HEK293T (cell line): ENCODE measurements at regions not wholly inside any gene's neighbourhood (a gene's known extent, or its start where the extent isn't known, plus 50 kb on each side); places are given as distances from the start of the nearest gene placed in this dataset.
"Not testable (repeated sequence)": the region's sequence is repeated elsewhere in the genome, so short reads cannot be mapped to it uniquely, and the experiment has no call there.

ENCODE experiments used
- CTCF ChIA-PET: fragments of 350-600 bp; formaldehyde crosslinking; extraction: SDS; loops from one replicate; lab custom pipeline; 2021; ENCODE audit warnings: antibody characterized with exemption, inconsistent platforms; lab: Yijun Ruan, JAX
- POLR2A ChIA-PET: fragments of 350-600 bp; formaldehyde crosslinking; extraction: SDS; loops from one replicate; lab custom pipeline; 2020; ENCODE audit warnings: antibody characterized with exemption, inconsistent platforms; lab: Yijun Ruan, JAX
- DNase-seq: peaks from one replicate; pipeline ENCODE4 v3.0.0; 2012; ENCODE audit warnings: mixed read lengths; ENCODE audit errors: extremely low spot score
- ARNT ChIP-seq: fragments of 450-650 bp; IDR thresholded peaks from 2 replicates; pipeline ENCODE4 v1.6.1; 2017; ENCODE audit warnings: mild to moderate bottlenecking
- BHLHE40 ChIP-seq: fragments of 450-650 bp; IDR thresholded peaks from 2 replicates; pipeline ENCODE4 v1.6.1; 2016; ENCODE audit warnings: mild to moderate bottlenecking, moderate library complexity, borderline replicate concordance
- CTBP1 ChIP-seq: fragments of 450-650 bp; IDR thresholded peaks from 2 replicates; pipeline ENCODE4 v1.6.1; 2016; ENCODE audit warnings: borderline replicate concordance
- ELF4 ChIP-seq: fragments of 450-650 bp; IDR thresholded peaks from 2 replicates; pipeline ENCODE4 v1.6.1; 2017; ENCODE audit warnings: antibody characterized with exemption
- FOXA1 ChIP-seq: fragments of 450-650 bp; IDR thresholded peaks from 2 replicates; pipeline ENCODE4 v1.6.1; 2016; ENCODE audit warnings: mild to moderate bottlenecking
- FOXK2 ChIP-seq: fragments of 450-650 bp; IDR thresholded peaks from 2 replicates; pipeline ENCODE4 v1.6.1; 2016; ENCODE audit warnings: mild to moderate bottlenecking
- FOXM1 ChIP-seq: fragments of 450-650 bp; IDR thresholded peaks from 2 replicates; pipeline ENCODE4 v1.6.1; 2017; ENCODE audit warnings: mild to moderate bottlenecking, borderline replicate concordance
- HDGF ChIP-seq: fragments of 450-650 bp; IDR thresholded peaks from 2 replicates; pipeline ENCODE4 v1.6.1; 2017; ENCODE audit warnings: antibody characterized with exemption, borderline replicate concordance
- L3MBTL2 ChIP-seq: fragments of 450-650 bp; conservative IDR thresholded peaks from 2 replicates; pipeline ENCODE4 v1.6.1; 2016; ENCODE audit warnings: mild to moderate bottlenecking
- LEF1 ChIP-seq: fragments of 450-650 bp; IDR thresholded peaks from 2 replicates; pipeline ENCODE4 v1.6.1; 2017; ENCODE audit warnings: mild to moderate bottlenecking, borderline replicate concordance
- NFRKB ChIP-seq: fragments of 450-650 bp; IDR thresholded peaks from 2 replicates; pipeline ENCODE4 v1.6.1; 2016; ENCODE audit warnings: mild to moderate bottlenecking, moderate library complexity
- PKNOX1 ChIP-seq: fragments of 450-650 bp; IDR thresholded peaks from 2 replicates; pipeline ENCODE4 v1.6.1; 2016
- SP1 ChIP-seq: fragments of 450-650 bp; IDR thresholded peaks from 2 replicates; pipeline ENCODE4 v1.6.1; 2017
- SUZ12 ChIP-seq: fragments of 450-650 bp; IDR thresholded peaks from 2 replicates; pipeline ENCODE4 v1.6.1; 2016; ENCODE audit warnings: mild to moderate bottlenecking
- TARDBP ChIP-seq: fragments of 450-650 bp; IDR thresholded peaks from 2 replicates; pipeline ENCODE4 v1.6.1; 2016
- ZNF384 ChIP-seq: fragments of 450-650 bp; IDR thresholded peaks from 2 replicates; pipeline ENCODE4 v1.6.1; 2016

DNA sequence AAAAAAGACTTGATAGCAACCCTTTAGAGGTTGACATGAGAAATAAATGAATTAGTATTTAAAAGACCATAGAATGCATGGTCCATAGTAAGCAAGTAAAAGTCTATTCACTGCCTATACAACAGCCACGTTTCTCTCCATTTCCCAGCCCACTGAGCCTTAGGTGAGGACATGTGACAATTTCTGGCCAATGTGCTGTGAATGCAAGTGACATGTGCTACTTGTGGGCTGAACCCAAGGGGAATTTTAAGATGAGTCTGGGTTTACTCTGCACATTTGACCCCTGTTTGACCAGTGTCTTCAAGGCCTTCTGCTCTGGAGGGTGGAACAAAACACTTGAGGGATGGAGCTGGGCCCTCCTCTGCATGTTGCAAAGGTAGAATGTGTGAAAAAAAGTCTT is 384.4 kb upstream of the KLF6 start:
- ChIA-PET POLR2A (no interaction called here), CTCF (no interaction called here)
- TF ChIP-seq FOXA1: no peak
- no peak for TF ChIP-seq CTBP1
- no peak for DNase-seq

GRCh38 chr10:4167216-4167615 is 382.2 kb upstream of the KLF6 start:
- DNase-seq: no peak
- ChIA-PET POLR2A (no interaction called here), CTCF (no interaction called here)
- no peak for TF ChIP-seq SP1
- no peak for TF ChIP-seq ZNF384
- TF ChIP-seq ARNT: no peak
- TF ChIP-seq LEF1: no peak
- no peak for TF ChIP-seq L3MBTL2
- TF ChIP-seq TARDBP: no peak
- no peak for TF ChIP-seq FOXM1
- no peak for TF ChIP-seq CTBP1
- no peak for TF ChIP-seq NFRKB
- TF ChIP-seq FOXA1: no peak
- no peak for TF ChIP-seq ELF4
- no peak for TF ChIP-seq SUZ12
- no peak for TF ChIP-seq HDGF
- TF ChIP-seq PKNOX1: no peak
- TF ChIP-seq FOXK2: no peak
- TF ChIP-seq BHLHE40: no peak

DNA sequence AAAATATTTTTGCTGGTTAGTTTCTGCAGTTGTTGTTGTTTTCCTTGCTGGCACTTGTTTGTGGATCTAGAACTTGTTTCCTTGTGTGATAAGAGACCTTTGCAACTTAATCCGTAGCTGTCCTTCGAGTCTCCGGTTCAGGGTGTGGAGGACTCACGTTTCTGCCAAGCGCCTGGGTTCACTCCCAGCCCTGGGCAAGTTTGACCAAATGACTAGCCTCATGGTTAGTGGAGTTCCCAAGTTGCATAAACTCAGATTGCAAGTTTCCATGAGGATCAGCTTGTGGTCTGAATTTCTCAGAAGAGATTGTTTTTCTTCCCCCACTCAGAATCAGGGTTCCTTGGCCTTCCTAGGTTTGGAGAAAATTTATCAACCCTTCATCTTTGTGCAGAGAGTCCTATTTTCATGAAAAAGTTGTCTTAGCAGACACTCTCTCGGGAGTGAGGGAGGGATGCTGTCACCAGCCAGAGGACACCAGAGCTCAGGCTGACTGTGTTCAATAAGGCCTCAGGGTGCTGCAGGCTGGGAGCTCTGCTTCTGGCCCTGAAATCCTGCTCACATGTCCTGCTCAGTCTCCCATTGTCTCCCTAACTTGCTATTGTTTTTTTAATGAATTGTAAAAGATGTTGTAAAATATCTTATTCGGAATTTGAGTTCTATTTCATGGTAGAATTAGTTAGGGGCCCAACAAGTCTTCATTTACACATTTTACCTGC is 377.7 kb upstream of the KLF6 start:
- TF ChIP-seq SUZ12: no peak
- no peak for TF ChIP-seq SP1
- no peak for TF ChIP-seq ZNF384
- TF ChIP-seq CTBP1: no peak
- no peak for TF ChIP-seq LEF1
- POLR2A ChIA-PET: no interaction called here
- CTCF ChIA-PET: no interaction called here
- DNase-seq: no peak

DNA sequence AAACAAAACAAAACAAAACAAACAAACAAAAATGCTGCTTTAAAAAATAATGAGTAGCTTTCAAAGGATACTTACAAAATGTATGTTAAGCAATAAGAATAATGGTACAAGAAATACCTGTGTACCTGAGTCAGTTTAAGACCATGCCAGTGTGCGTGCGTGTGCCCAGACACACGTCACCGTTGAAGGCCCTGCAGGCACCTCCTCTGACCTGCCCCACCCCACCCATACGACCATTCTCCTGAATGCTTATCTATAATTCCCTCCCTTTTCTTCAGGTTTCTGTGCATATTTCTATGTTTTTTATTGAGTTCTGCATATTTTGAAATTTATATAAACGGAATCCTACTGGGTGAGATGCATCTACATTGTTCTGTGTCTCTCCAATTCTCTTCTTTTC is 374.2 kb upstream of the KLF6 start:
- POLR2A ChIA-PET: no interaction called here
- CTCF ChIA-PET: no interaction called here
- TF ChIP-seq CTBP1: no peak
- DNase-seq: no peak

GRCh38 chr10:4154191-4154715 is 369.2 kb upstream of the KLF6 start:
- TF ChIP-seq HDGF (no peak), LEF1 (no peak), NFRKB (no peak), BHLHE40 (no peak), ZNF384 (no peak), SP1 (no peak), ELF4 (no peak), L3MBTL2 (no peak), TARDBP (no peak), CTBP1 (no peak), FOXK2 (no peak), SUZ12 (no peak), FOXA1 (no peak), ARNT (no peak), FOXM1 (no peak), PKNOX1 (no peak)
- DNase-seq: no peak
- ChIA-PET POLR2A (no interaction called here), CTCF (no interaction called here)

GRCh38 chr10:4151466-4151865 is 366.5 kb upstream of the KLF6 start:
- ChIA-PET POLR2A (no interaction called here), CTCF (no interaction called here)
- TF ChIP-seq SP1: no peak
- no peak for TF ChIP-seq FOXA1
- TF ChIP-seq LEF1: no peak
- no peak for TF ChIP-seq FOXM1
- TF ChIP-seq NFRKB: no peak
- TF ChIP-seq BHLHE40: no peak
- no peak for TF ChIP-seq FOXK2
- TF ChIP-seq SUZ12: no peak
- no peak for TF ChIP-seq CTBP1
- TF ChIP-seq TARDBP: no peak
- no peak for TF ChIP-seq ARNT
- no peak for TF ChIP-seq L3MBTL2
- no peak for TF ChIP-seq HDGF
- TF ChIP-seq ELF4: no peak
- no peak for TF ChIP-seq PKNOX1
- TF ChIP-seq ZNF384: no peak
- no peak for DNase-seq

DNA sequence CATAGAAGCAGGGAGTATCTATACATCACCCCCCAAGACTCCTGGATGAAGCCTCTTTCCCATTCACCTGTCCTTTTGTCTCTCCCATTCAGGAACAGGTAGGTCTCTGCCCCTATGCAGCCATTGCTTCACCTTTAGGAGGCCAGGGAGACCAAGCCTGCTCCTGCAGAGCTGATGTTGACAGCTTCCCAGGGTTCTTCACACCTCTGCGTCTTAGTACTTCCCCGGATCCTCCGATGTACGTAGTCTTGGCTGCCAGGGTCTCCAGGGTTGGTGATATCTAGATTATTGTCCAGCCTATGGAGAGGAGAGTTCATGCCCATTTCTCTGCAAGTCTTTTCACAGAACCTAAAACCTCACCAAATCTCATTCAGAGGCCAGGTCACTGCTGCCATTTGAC is 365.7 kb upstream of the KLF6 start:
- no peak for DNase-seq
- ChIA-PET CTCF (no interaction called here), POLR2A (no interaction called here)

GRCh38 chr10:4149460-4149859 is 364.5 kb upstream of the KLF6 start:
- CTCF ChIA-PET, POLR2A ChIA-PET: not testable (repeated sequence)

More for the DNA sequence above, 365.7 kb upstream of the KLF6 start:
- no peak for TF ChIP-seq SP1
- TF ChIP-seq PKNOX1: no peak
- TF ChIP-seq CTBP1: no peak
- no peak for TF ChIP-seq ZNF384
- TF ChIP-seq ELF4: no peak
- no peak for TF ChIP-seq BHLHE40
- TF ChIP-seq ARNT: no peak
- TF ChIP-seq TARDBP: no peak
- no peak for TF ChIP-seq NFRKB
- no peak for TF ChIP-seq LEF1
- TF ChIP-seq L3MBTL2: no peak
- TF ChIP-seq SUZ12: no peak
- TF ChIP-seq FOXM1: no peak

More at GRCh38 chr10:4149460-4149859, 364.5 kb upstream of the KLF6 start:
- not testable (repeated sequence) for DNase-seq
